Endothelial cell (in vitro differentiated cells): ENCODE measurements at regions not wholly inside any gene's neighbourhood (a gene's known extent, or its start where the extent isn't known, plus 50 kb on each side); places are given as distances from the start of the nearest gene placed in this dataset.

Experiments
- DNase-seq: peaks from one replicate; pipeline ENCODE4 v3.0.0; 2021; ENCODE audit warnings: low spot score
- H3K27ac Mint-ChIP-seq: one replicate; pipeline ENCODE4 v1.8.0; 2021; ENCODE audit warnings: mixed read lengths, inconsistent platforms; ENCODE audit not compliant: unreplicated experiment
- H3K27me3 Mint-ChIP-seq: one replicate; pipeline ENCODE4 v1.8.0; 2021; ENCODE audit warnings: mild to moderate bottlenecking, moderate library complexity, mixed read lengths, inconsistent platforms; ENCODE audit not compliant: unreplicated experiment
- H3K36me3 Mint-ChIP-seq: one replicate; pipeline ENCODE4 v1.8.0; 2021; ENCODE audit warnings: mild to moderate bottlenecking, low read depth, mixed read lengths, inconsistent platforms; ENCODE audit not compliant: unreplicated experiment
- H3K4me1 Mint-ChIP-seq: one replicate; pipeline ENCODE4 v1.8.0; 2021; ENCODE audit warnings: mild to moderate bottlenecking, mixed read lengths, inconsistent platforms; ENCODE audit not compliant: unreplicated experiment
- H3K4me3 Mint-ChIP-seq: one replicate; pipeline ENCODE4 v1.8.0; 2021; ENCODE audit warnings: mild to moderate bottlenecking, mixed read lengths, inconsistent platforms; ENCODE audit not compliant: unreplicated experiment
- H3K9me3 Mint-ChIP-seq: one replicate; pipeline ENCODE4 v1.8.0; 2021; ENCODE audit warnings: mixed read lengths, inconsistent platforms; ENCODE audit not compliant: unreplicated experiment
- CTCF ChIP-seq: fragments of 200-600 bp; sonication (generic); IDR thresholded peaks from one replicate; pipeline ENCODE4 v1.5.0; 2021; ENCODE audit warnings: antibody characterized with exemption; ENCODE audit not compliant: unreplicated experiment

GRCh38 chr6:151682922-151683321 is 124.6 kb upstream of the ESR1 start:
- Mint-ChIP-seq H3K27ac (no peak overlapping the region), H3K27me3 (no peaks in the 10 kb centered on the region), H3K4me3 (no peak overlapping the region), H3K36me3 (no peaks in the 10 kb centered on the region), H3K4me1 (peaks cover 17% of the 10 kb centered on the region), H3K9me3 (no peaks in the 10 kb centered on the region)
- no peak for DNase-seq
- no peak for TF ChIP-seq CTCF

- H3K4me1 Mint-ChIP-seq = peaks cover 17% of the 10 kb centered on the region
- TF ChIP-seq CTCF = no peak
- no peak for DNase-seq
- no peak overlapping the region for H3K27ac Mint-ChIP-seq
- H3K9me3 Mint-ChIP-seq = no peaks in the 10 kb centered on the region
- no peaks in the 10 kb centered on the region for H3K27me3 Mint-ChIP-seq
- H3K36me3 Mint-ChIP-seq = no peaks in the 10 kb centered on the region
- H3K4me3 Mint-ChIP-seq = no peak overlapping the region
These were observed 124.1 kb upstream of the ESR1 start for GRCh38 chr6:151683381-151683780.

GRCh38 chr6:151689499-151690201 is 117.8 kb upstream of the ESR1 start:
- no peak for TF ChIP-seq CTCF
- no peaks in the 10 kb centered on the region for H3K27me3 Mint-ChIP-seq
- H3K27ac Mint-ChIP-seq = no peak overlapping the region
- H3K4me1 Mint-ChIP-seq = no peaks in the 10 kb centered on the region
- H3K4me3 Mint-ChIP-seq = no peak overlapping the region
- H3K9me3 Mint-ChIP-seq = no peaks in the 10 kb centered on the region
- DNase-seq = no peak
- no peaks in the 10 kb centered on the region for H3K36me3 Mint-ChIP-seq

GRCh38 chr6:151690303-151690702 is 117.2 kb upstream of the ESR1 start:
- DNase-seq = no peak
- Mint-ChIP-seq H3K36me3 (no peaks in the 10 kb centered on the region), H3K4me1 (no peaks in the 10 kb centered on the region), H3K9me3 (no peaks in the 10 kb centered on the region), H3K27me3 (no peaks in the 10 kb centered on the region), H3K4me3 (no peak overlapping the region), H3K27ac (no peak overlapping the region)
- no peak for TF ChIP-seq CTCF

GRCh38 chr6:151690768-151691562 is 116.5 kb upstream of the ESR1 start:
- TF ChIP-seq CTCF = no peak
- no peaks in the 10 kb centered on the region for H3K36me3 Mint-ChIP-seq
- no peak for DNase-seq
- H3K4me3 Mint-ChIP-seq = no peak overlapping the region
- no peaks in the 10 kb centered on the region for H3K27me3 Mint-ChIP-seq
- no peak overlapping the region for H3K27ac Mint-ChIP-seq
- no peaks in the 10 kb centered on the region for H3K4me1 Mint-ChIP-seq
- H3K9me3 Mint-ChIP-seq = no peaks in the 10 kb centered on the region
